HepG2 (cell line): ENCODE measurements at regions not wholly inside any gene's neighbourhood (a gene's known extent, or its start where the extent isn't known, plus 50 kb on each side); places are given as distances from the start of the nearest gene placed in this dataset.

Experiments used
- ARNT ChIP-seq: fragments of 450-650 bp; IDR thresholded peaks from 2 replicates; pipeline ENCODE4 v1.6.1; 2017
- HNRNPK ChIP-seq: fragments of 200-400 bp; formaldehyde crosslinking; IDR thresholded peaks from 2 replicates; pipeline ENCODE4 v1.6.1; 2018; ENCODE audit warnings: low read length, low read depth, moderate library complexity, mild to moderate bottlenecking; ENCODE audit not compliant: poor library complexity, severe bottlenecking
- NFIC ChIP-seq: IDR thresholded peaks from 2 replicates; pipeline ENCODE4 v1.6.1; 2012; ENCODE audit warnings: mild to moderate bottlenecking, low read length, inconsistent platforms
- NFKB2 ChIP-seq: sonication (generic); formaldehyde crosslinking; IDR thresholded peaks from 2 replicates; pipeline ENCODE4 v1.4.0; 2020; ENCODE audit warnings: missing genetic modification reagents, borderline replicate concordance
- PAF1 ChIP-seq: IDR thresholded peaks from 2 replicates; pipeline ENCODE4 v1.6.1; 2016; ENCODE audit warnings: missing genetic modification reagents, missing compliant biosample characterization
- REPIN1 ChIP-seq: sonication (generic); formaldehyde crosslinking; IDR thresholded peaks from 2 replicates; pipeline ENCODE4 v1.8.0; 2022; ENCODE audit warnings: missing genetic modification reagents, low read depth, mild to moderate bottlenecking, borderline replicate concordance
- SUZ12 ChIP-seq: fragments of 150-350 bp; IDR thresholded peaks from 2 replicates; pipeline ENCODE4 v1.6.1; 2014; ENCODE audit warnings: low read depth, low read length
- ZNF333 ChIP-seq: sonication (generic); formaldehyde crosslinking; IDR thresholded peaks from 2 replicates; pipeline ENCODE4 v1.4.0; 2020; ENCODE audit warnings: mild to moderate bottlenecking, missing genetic modification reagents, borderline replicate concordance
- ZNF570 ChIP-seq: sonication (generic); formaldehyde crosslinking; IDR thresholded peaks from 2 replicates; pipeline ENCODE4 v1.4.0; 2020; ENCODE audit warnings: mild to moderate bottlenecking, missing genetic modification reagents, borderline replicate concordance
- ZNF773 ChIP-seq: sonication (generic); formaldehyde crosslinking; IDR thresholded peaks from 2 replicates; pipeline ENCODE4 v1.4.0; 2020; ENCODE audit warnings: missing genetic modification reagents, borderline replicate concordance
- TF ChIP-seq, protein P1 (sequence below), 2 experiments: sonication (generic) in 1 of 2; formaldehyde crosslinking in 1 of 2; IDR thresholded peaks; 2 replicates each; pipeline versions ENCODE4 v1.5.1 to v1.6.1; 2011 to 2020; ENCODE audit warnings: borderline replicate concordance in 1 of 2, low read depth in 1 of 2, low read length in 1 of 2, mild to moderate bottlenecking in 1 of 2, missing genetic modification reagents in 1 of 2, moderate library complexity in 1 of 2
- TF ChIP-seq, protein P2 (sequence below): IDR thresholded peaks from 2 replicates; pipeline ENCODE4 v1.6.1; 2016; ENCODE audit warnings: missing compliant biosample characterization, missing genetic modification reagents, borderline replicate concordance
- TF ChIP-seq, protein P3 (sequence below): fragments of 450-650 bp; IDR thresholded peaks from 2 replicates; pipeline ENCODE4 v1.6.1; 2016
- TF ChIP-seq, protein P4 (sequence below): IDR thresholded peaks from 2 replicates; pipeline ENCODE4 v1.6.1; 2016; ENCODE audit warnings: low read depth, missing genetic modification reagents, missing compliant biosample characterization
- TF ChIP-seq, protein P5 (sequence below): sonication (generic); formaldehyde crosslinking; IDR thresholded peaks from 2 replicates; pipeline ENCODE4 v1.4.0; 2020; ENCODE audit warnings: missing genetic modification reagents, borderline replicate concordance

DNA sequence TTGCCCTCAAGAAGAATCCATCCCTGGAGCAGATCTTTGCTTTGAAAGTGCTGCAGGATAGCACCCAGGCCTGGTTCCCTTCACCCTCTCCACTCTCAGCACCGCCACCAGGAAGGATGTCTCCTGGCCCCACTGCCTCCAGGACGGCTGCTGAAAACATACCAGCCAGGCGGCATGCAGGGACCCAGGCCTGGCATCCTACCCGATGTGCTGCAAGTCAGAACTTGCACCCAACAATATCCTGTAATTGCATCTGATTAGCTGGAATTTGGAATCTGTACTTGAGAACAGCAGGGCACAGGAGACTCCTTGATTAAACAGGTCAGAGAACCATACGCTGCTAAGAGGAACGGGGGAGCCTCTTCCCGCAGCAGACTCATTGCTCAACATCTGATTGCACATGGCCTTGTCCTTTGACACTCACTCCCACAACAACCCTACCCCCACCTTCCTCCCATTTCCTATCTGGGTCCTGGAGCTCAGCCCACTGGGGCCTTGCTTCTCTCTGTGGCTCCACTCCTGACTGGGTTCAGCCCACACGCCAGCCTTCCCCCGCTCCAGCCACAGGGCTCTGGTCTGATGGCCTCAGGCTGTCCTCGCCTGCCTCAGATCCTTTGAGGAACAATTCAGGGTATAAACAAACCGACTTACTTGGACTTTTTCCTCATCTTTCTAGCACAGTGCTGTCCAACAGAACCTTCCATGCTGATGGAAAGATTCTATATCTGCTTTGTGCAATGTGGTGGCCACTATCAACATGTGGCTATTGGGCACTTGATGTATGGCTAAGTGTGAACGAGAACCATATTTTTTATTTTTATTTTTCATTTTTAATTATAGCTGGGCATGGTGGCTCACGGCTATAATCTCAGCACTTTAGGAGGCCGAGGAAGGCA, 78.0 kb downstream of the FGD2 start (continued):
- TF ChIP-seq, protein P1, sequence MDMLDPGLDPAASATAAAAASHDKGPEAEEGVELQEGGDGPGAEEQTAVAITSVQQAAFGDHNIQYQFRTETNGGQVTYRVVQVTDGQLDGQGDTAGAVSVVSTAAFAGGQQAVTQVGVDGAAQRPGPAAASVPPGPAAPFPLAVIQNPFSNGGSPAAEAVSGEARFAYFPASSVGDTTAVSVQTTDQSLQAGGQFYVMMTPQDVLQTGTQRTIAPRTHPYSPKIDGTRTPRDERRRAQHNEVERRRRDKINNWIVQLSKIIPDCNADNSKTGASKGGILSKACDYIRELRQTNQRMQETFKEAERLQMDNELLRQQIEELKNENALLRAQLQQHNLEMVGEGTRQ (IDR thresholded peaks at IDR 0.05; ENCODE audit: low read depth, low read length), result no peak
- TF ChIP-seq, protein P1 (CRISPR knock-in tag; IDR thresholded peaks at IDR 0.05; ENCODE audit: borderline replicate concordance), result 0 out of 2 replicates have a peak, but pooled peaks have one; percentile 28
- TF ChIP-seq NFIC (peak; percentile 95), HNRNPK (no peak), REPIN1 (CRISPR knock-in tag) (peak; percentile 99), ZNF570 (CRISPR knock-in tag) (0 out of 2 replicates have a peak, but pooled peaks have one; percentile 44), NFKB2 (CRISPR knock-in tag) (peak; percentile 91; the same call in 1 of the 2 replicates), ZNF333 (CRISPR knock-in tag) (peak; percentile 92), SUZ12 (no peak), PAF1 (no peak), ZNF773 (CRISPR knock-in tag) (0 out of 2 replicates have a peak, but pooled peaks have one; percentile 10), ARNT (no peak)
- TF ChIP-seq, protein P2, sequence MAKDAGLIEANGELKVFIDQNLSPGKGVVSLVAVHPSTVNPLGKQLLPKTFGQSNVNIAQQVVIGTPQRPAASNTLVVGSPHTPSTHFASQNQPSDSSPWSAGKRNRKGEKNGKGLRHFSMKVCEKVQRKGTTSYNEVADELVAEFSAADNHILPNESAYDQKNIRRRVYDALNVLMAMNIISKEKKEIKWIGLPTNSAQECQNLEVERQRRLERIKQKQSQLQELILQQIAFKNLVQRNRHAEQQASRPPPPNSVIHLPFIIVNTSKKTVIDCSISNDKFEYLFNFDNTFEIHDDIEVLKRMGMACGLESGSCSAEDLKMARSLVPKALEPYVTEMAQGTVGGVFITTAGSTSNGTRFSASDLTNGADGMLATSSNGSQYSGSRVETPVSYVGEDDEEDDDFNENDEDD (CRISPR knock-in tag), result peak; percentile 85
- TF ChIP-seq, protein P3, sequence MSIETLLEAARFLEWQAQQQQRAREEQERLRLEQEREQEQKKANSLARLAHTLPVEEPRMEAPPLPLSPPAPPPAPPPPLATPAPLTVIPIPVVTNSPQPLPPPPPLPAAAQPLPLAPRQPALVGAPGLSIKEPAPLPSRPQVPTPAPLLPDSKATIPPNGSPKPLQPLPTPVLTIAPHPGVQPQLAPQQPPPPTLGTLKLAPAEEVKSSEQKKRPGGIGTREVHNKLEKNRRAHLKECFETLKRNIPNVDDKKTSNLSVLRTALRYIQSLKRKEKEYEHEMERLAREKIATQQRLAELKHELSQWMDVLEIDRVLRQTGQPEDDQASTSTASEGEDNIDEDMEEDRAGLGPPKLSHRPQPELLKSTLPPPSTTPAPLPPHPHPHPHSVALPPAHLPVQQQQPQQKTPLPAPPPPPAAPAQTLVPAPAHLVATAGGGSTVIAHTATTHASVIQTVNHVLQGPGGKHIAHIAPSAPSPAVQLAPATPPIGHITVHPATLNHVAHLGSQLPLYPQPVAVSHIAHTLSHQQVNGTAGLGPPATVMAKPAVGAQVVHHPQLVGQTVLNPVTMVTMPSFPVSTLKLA, result peak; percentile 83
- TF ChIP-seq, protein P4, sequence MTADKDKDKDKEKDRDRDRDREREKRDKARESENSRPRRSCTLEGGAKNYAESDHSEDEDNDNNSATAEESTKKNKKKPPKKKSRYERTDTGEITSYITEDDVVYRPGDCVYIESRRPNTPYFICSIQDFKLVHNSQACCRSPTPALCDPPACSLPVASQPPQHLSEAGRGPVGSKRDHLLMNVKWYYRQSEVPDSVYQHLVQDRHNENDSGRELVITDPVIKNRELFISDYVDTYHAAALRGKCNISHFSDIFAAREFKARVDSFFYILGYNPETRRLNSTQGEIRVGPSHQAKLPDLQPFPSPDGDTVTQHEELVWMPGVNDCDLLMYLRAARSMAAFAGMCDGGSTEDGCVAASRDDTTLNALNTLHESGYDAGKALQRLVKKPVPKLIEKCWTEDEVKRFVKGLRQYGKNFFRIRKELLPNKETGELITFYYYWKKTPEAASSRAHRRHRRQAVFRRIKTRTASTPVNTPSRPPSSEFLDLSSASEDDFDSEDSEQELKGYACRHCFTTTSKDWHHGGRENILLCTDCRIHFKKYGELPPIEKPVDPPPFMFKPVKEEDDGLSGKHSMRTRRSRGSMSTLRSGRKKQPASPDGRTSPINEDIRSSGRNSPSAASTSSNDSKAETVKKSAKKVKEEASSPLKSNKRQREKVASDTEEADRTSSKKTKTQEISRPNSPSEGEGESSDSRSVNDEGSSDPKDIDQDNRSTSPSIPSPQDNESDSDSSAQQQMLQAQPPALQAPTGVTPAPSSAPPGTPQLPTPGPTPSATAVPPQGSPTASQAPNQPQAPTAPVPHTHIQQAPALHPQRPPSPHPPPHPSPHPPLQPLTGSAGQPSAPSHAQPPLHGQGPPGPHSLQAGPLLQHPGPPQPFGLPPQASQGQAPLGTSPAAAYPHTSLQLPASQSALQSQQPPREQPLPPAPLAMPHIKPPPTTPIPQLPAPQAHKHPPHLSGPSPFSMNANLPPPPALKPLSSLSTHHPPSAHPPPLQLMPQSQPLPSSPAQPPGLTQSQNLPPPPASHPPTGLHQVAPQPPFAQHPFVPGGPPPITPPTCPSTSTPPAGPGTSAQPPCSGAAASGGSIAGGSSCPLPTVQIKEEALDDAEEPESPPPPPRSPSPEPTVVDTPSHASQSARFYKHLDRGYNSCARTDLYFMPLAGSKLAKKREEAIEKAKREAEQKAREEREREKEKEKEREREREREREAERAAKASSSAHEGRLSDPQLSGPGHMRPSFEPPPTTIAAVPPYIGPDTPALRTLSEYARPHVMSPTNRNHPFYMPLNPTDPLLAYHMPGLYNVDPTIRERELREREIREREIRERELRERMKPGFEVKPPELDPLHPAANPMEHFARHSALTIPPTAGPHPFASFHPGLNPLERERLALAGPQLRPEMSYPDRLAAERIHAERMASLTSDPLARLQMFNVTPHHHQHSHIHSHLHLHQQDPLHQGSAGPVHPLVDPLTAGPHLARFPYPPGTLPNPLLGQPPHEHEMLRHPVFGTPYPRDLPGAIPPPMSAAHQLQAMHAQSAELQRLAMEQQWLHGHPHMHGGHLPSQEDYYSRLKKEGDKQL, result peak; percentile 96
- TF ChIP-seq, protein P5, sequence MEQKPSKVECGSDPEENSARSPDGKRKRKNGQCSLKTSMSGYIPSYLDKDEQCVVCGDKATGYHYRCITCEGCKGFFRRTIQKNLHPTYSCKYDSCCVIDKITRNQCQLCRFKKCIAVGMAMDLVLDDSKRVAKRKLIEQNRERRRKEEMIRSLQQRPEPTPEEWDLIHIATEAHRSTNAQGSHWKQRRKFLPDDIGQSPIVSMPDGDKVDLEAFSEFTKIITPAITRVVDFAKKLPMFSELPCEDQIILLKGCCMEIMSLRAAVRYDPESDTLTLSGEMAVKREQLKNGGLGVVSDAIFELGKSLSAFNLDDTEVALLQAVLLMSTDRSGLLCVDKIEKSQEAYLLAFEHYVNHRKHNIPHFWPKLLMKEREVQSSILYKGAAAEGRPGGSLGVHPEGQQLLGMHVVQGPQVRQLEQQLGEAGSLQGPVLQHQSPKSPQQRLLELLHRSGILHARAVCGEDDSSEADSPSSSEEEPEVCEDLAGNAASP (CRISPR knock-in tag), result peak; percentile 98
